ENCODE measurements at regions not wholly inside any gene's neighbourhood (a gene's known extent, or its start where the extent isn't known, plus 50 kb on each side); places are given as distances from the start of the nearest gene placed in this dataset.
"Not testable (repeated sequence)": the region's sequence is repeated elsewhere in the genome, so short reads cannot be mapped to it uniquely, and the experiment has no call there.

GRCh38 chr2:131834203-131835020 is 306.7 kb downstream of the CCDC74A start:
- TF ChIP-seq POLR2AphosphoS5 (IDR thresholded peaks at IDR 0.05; ENCODE audit: insufficient read depth in 1 of 2, low read depth in 1 of 2); CTCF (IDR thresholded peaks at IDR 0.05): not testable (repeated sequence)
